H9 (cell line): ENCODE measurements at regions not wholly inside any gene's neighbourhood (a gene's known extent, or its start where the extent isn't known, plus 50 kb on each side); places are given as distances from the start of the nearest gene placed in this dataset.

Experiments used
- DNase-seq: peaks from one replicate; pipeline ENCODE4 v3.0.0-alpha.2; 2017
- H2AFZ ChIP-seq: one replicate; pipeline ENCODE4 v1.6.1; 2013; ENCODE audit warnings: mild to moderate bottlenecking, low read length, control low read depth, moderate library complexity
- H2AK5ac ChIP-seq: 2 replicates; pipeline ENCODE4 v1.6.1; 2013; ENCODE audit warnings: low read length, control low read depth, mixed read lengths; ENCODE audit not compliant: insufficient read length
- H2BK120ac ChIP-seq: one replicate; pipeline ENCODE4 v1.6.1; 2013; ENCODE audit warnings: low read depth, mild to moderate bottlenecking, low read length, control low read depth, inconsistent platforms; ENCODE audit not compliant: poor library complexity, severe bottlenecking
- H2BK12ac ChIP-seq: 2 replicates; pipeline ENCODE4 v1.6.1; 2013; ENCODE audit warnings: low read length, control low read depth, mixed read lengths, low read depth; ENCODE audit not compliant: insufficient read length
- H2BK15ac ChIP-seq: 2 replicates; pipeline ENCODE4 v1.6.1; 2013; ENCODE audit warnings: low read depth, low read length, control low read depth
- H2BK20ac ChIP-seq: one replicate; pipeline ENCODE4 v1.6.1; 2013; ENCODE audit warnings: low read depth, mild to moderate bottlenecking, low read length, control low read depth, inconsistent platforms; ENCODE audit not compliant: poor library complexity, severe bottlenecking
- H2BK5ac ChIP-seq: 2 replicates; pipeline ENCODE4 v1.6.1; 2013; ENCODE audit warnings: low read length, control low read depth, mixed read lengths; ENCODE audit not compliant: insufficient read length
- H3K14ac ChIP-seq: 2 replicates; pipeline ENCODE4 v1.6.1; 2013; ENCODE audit warnings: low read length, control low read depth; ENCODE audit not compliant: insufficient read depth
- H3K18ac ChIP-seq: 2 replicates; pipeline ENCODE4 v1.6.1; 2013; ENCODE audit warnings: low read depth, mild to moderate bottlenecking, mixed read lengths, low read length, control low read depth; ENCODE audit not compliant: insufficient read length
- H3K23ac ChIP-seq: 2 replicates; pipeline ENCODE4 v1.6.1; 2013; ENCODE audit warnings: low read length, control low read depth, mixed read lengths, low read depth; ENCODE audit not compliant: insufficient read length
- H3K23me2 ChIP-seq: 2 replicates; pipeline ENCODE4 v1.6.1; 2013; ENCODE audit warnings: low read depth, mild to moderate bottlenecking, mixed read lengths, low read length, control low read depth; ENCODE audit not compliant: insufficient read length, poor library complexity, severe bottlenecking
- H3K27ac ChIP-seq: 2 replicates; pipeline ENCODE4 v1.5.1; 2013; ENCODE audit warnings: low read length, control low read depth, mixed read lengths, low read depth; ENCODE audit not compliant: insufficient read length
- H3K27me3 ChIP-seq: 2 replicates; pipeline ENCODE4 v1.6.1; 2013; ENCODE audit warnings: low read length, control low read depth, inconsistent platforms; ENCODE audit not compliant: insufficient read depth
- H3K4ac ChIP-seq: 2 replicates; pipeline ENCODE4 v1.6.1; 2013; ENCODE audit warnings: low read depth, mild to moderate bottlenecking, control low read depth, inconsistent platforms, low read length, moderate library complexity
- H3K4me1 ChIP-seq: 2 replicates; pipeline ENCODE4 v1.6.1; 2013; ENCODE audit warnings: low read length, control low read depth, inconsistent platforms; ENCODE audit not compliant: insufficient read depth
- H3K4me2 ChIP-seq: 2 replicates; pipeline ENCODE4 v1.6.1; 2013; ENCODE audit warnings: low read length, control low read depth, mixed read lengths; ENCODE audit not compliant: insufficient read length, insufficient read depth
- H3K56ac ChIP-seq: 2 replicates; pipeline ENCODE4 v1.6.1; 2013; ENCODE audit warnings: low read depth, mild to moderate bottlenecking, mixed read lengths, low read length, control low read depth; ENCODE audit not compliant: insufficient read length
- H3K79me1 ChIP-seq: 2 replicates; pipeline ENCODE4 v1.6.1; 2013; ENCODE audit warnings: low read depth, mild to moderate bottlenecking, moderate library complexity, low read length, control low read depth, inconsistent platforms; ENCODE audit not compliant: insufficient read depth, poor library complexity, severe bottlenecking
- H3K79me2 ChIP-seq: 2 replicates; pipeline ENCODE4 v1.6.1; 2013; ENCODE audit warnings: low read length, control low read depth, inconsistent platforms; ENCODE audit not compliant: insufficient read depth
- H3K9ac ChIP-seq: 2 replicates; pipeline ENCODE4 v1.6.1; 2013; ENCODE audit warnings: low read length, control low read depth, mixed read lengths; ENCODE audit not compliant: insufficient read length; ENCODE audit errors: extremely low read depth
- H3K9me3 ChIP-seq: one replicate; pipeline ENCODE4 v1.6.1; 2013; ENCODE audit warnings: low read depth, low read length, inconsistent platforms; ENCODE audit not compliant: control insufficient read depth
- H3T11ph ChIP-seq: one replicate; pipeline ENCODE4 v1.6.1; 2013; ENCODE audit warnings: mild to moderate bottlenecking, low read length, control low read depth, inconsistent platforms
- H4K20me1 ChIP-seq: one replicate; pipeline ENCODE4 v1.6.1; 2013; ENCODE audit not compliant: control insufficient read depth, insufficient read length, insufficient read depth
- H4K5ac ChIP-seq: 2 replicates; pipeline ENCODE4 v1.6.1; 2013; ENCODE audit warnings: low read depth, mild to moderate bottlenecking, mixed read lengths, low read length, control low read depth; ENCODE audit not compliant: insufficient read length
- H4K8ac ChIP-seq: replicated peaks from 2 replicates; pipeline ENCODE4 v1.6.1; 2013; ENCODE audit warnings: low read length, control low read depth, mixed read lengths, low read depth; ENCODE audit not compliant: insufficient read length
- H4K91ac ChIP-seq: 2 replicates; pipeline ENCODE4 v1.6.1; 2013; ENCODE audit warnings: low read depth, mild to moderate bottlenecking, moderate library complexity, mixed read lengths, low read length, control low read depth; ENCODE audit not compliant: insufficient read length
- H3K27ac Mint-ChIP-seq, 3 experiments: 2 replicates in 2 of 3; 3 replicates in 1 of 3; pipeline ENCODE4 v1.8.0; 2020 to 2021; ENCODE audit warnings: mixed read lengths in 3 of 3, mild to moderate bottlenecking in 1 of 3, moderate library complexity in 1 of 3
- H3K27me3 Mint-ChIP-seq: 2 replicates; pipeline ENCODE4 v1.8.0; 2021; ENCODE audit warnings: low read depth, mild to moderate bottlenecking, moderate library complexity, mixed read lengths
- H3K36me3 Mint-ChIP-seq, 3 experiments: 2 replicates in 2 of 3; 3 replicates in 1 of 3; pipeline ENCODE4 v1.8.0; 2020 to 2021; ENCODE audit warnings: low read depth in 3 of 3, mixed read lengths in 3 of 3; ENCODE audit not compliant: insufficient read depth in 1 of 3
- H3K4me1 Mint-ChIP-seq, 2 experiments: 2 replicates each; pipeline ENCODE4 v1.8.0; 2020; ENCODE audit warnings: mixed read lengths in 2 of 2
- H3K4me3 Mint-ChIP-seq, 2 experiments: 2 replicates in 1 of 2; 3 replicates in 1 of 2; pipeline ENCODE4 v1.8.0; 2020 to 2021; ENCODE audit warnings: mild to moderate bottlenecking in 2 of 2, mixed read lengths in 2 of 2, moderate library complexity in 1 of 2
- H3K9me3 Mint-ChIP-seq, 2 experiments: 2 replicates in 1 of 2; 3 replicates in 1 of 2; pipeline ENCODE4 v1.8.0; 2020; ENCODE audit warnings: mild to moderate bottlenecking in 2 of 2, mixed read lengths in 2 of 2, moderate library complexity in 1 of 2
- WGBS: extraction: QIAGEN DNeasy Blood & Tissue Kit; methylation state at CpG from one replicate; pipeline ENCODE4 v1.1.7; 2013; ENCODE audit warnings: missing lambda C conversion rate, low lambda C conversion rate, mixed read lengths; ENCODE audit not compliant: insufficient read length; ENCODE audit errors: extremely low coverage; 5-methylcytosine and 5-hydroxymethylcytosine counted together
- TF ChIP-seq, protein P1 (sequence below): fragments of 200-600 bp; sonication (generic); conservative IDR thresholded peaks from 3 replicates; pipeline ENCODE4 v1.8.0; 2021; ENCODE audit warnings: antibody characterized with exemption, mild to moderate bottlenecking

DNA sequence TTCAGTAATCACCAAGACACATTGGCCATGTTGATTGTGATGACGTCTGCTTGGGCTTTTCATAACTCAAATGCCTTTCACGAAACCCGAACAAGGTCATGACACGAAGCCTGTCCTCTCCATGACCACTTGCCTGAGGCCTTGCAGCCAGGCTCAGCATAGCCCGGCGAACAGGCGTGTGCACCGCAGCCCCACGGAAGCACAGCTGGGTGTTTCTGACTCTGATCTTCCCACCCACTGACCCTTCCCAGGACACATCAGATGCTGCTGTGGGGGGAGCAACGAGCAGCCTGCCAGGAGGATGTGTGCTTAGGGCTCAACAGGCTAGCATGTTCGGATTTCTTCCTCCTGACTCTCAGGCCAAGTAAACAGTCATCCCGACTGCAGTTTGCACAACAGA lies 369.4 kb upstream of the SALL3 start:
- TF ChIP-seq, protein P1, sequence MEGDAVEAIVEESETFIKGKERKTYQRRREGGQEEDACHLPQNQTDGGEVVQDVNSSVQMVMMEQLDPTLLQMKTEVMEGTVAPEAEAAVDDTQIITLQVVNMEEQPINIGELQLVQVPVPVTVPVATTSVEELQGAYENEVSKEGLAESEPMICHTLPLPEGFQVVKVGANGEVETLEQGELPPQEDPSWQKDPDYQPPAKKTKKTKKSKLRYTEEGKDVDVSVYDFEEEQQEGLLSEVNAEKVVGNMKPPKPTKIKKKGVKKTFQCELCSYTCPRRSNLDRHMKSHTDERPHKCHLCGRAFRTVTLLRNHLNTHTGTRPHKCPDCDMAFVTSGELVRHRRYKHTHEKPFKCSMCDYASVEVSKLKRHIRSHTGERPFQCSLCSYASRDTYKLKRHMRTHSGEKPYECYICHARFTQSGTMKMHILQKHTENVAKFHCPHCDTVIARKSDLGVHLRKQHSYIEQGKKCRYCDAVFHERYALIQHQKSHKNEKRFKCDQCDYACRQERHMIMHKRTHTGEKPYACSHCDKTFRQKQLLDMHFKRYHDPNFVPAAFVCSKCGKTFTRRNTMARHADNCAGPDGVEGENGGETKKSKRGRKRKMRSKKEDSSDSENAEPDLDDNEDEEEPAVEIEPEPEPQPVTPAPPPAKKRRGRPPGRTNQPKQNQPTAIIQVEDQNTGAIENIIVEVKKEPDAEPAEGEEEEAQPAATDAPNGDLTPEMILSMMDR: no peak
- H3K4me3 Mint-ChIP-seq: no peak overlapping the region; a peak in 1 of 5 replicates
- H3K4me1 Mint-ChIP-seq: 0 out of 4 replicates have a peak, but pooled peaks cover 0 to 5% of the 10 kb centered on the region in 2 experiments
- H3K56ac ChIP-seq: no peak overlapping the region
- no peaks in the 10 kb centered on the region for H3K79me1 ChIP-seq
- H4K8ac ChIP-seq: no peak overlapping the region
- H2BK12ac ChIP-seq: no peak overlapping the region
- H3K9me3 ChIP-seq: no peaks in the 10 kb centered on the region
- no peak overlapping the region for H4K91ac ChIP-seq
- H3K14ac ChIP-seq: no peak overlapping the region
- no peak overlapping the region for H3K23ac ChIP-seq
- H2BK20ac ChIP-seq: no peak overlapping the region
- no peak overlapping the region for H3K18ac ChIP-seq
- no peak overlapping the region for H2BK15ac ChIP-seq
- H3K4me2 ChIP-seq: no peak overlapping the region
- no peaks in the 10 kb centered on the region for H3K27me3 ChIP-seq
- no peak overlapping the region for H4K5ac ChIP-seq
- no peak overlapping the region for H2BK5ac ChIP-seq
- H3K36me3 Mint-ChIP-seq: peaks cover 0 to 2% (median 0%) of the 10 kb centered on the region in 3 experiments; a peak in 2 of 7 replicates
- H3K4ac ChIP-seq: no peak overlapping the region
- no peak overlapping the region for H2BK120ac ChIP-seq
- peaks cover 2% of the 10 kb centered on the region; the same call in 1 of the 2 replicates for H3K27me3 Mint-ChIP-seq
- DNase-seq: peak; percentile 6
- H2AK5ac ChIP-seq: no peak overlapping the region
- no peaks in the 10 kb centered on the region for H3K4me1 ChIP-seq
- H3K23me2 ChIP-seq: no peaks in the 10 kb centered on the region
- no peaks in the 10 kb centered on the region for H3K79me2 ChIP-seq
- H2AFZ ChIP-seq: no peak overlapping the region
- peak overlapping the region in 1 of 3 experiments; percentile 17; a peak in 1 of 7 replicates for H3K27ac Mint-ChIP-seq
- H4K20me1 ChIP-seq: no peaks in the 10 kb centered on the region
- no CpG with 5 or more reads among the region's 12 CpGs for WGBS
- H3K9ac ChIP-seq: no peak overlapping the region
- no peak overlapping the region for H3T11ph ChIP-seq
- H3K9me3 Mint-ChIP-seq: peaks cover 4 to 9% of the 10 kb centered on the region in 2 experiments; a peak in 4 of 5 replicates
- no peak overlapping the region for H3K27ac ChIP-seq
